ENCODE measurements at regions not wholly inside any gene's neighbourhood (a gene's known extent, or its start where the extent isn't known, plus 50 kb on each side); places are given as distances from the start of the nearest gene placed in this dataset.
"Not testable (repeated sequence)": the region's sequence is repeated elsewhere in the genome, so short reads cannot be mapped to it uniquely, and the experiment has no call there.

- no peak overlapping the region for H3K27ac Mint-ChIP-seq
- H3K4me3 Mint-ChIP-seq: no peak overlapping the region
- peaks cover 47% of the 10 kb centered on the region for H3K36me3 Mint-ChIP-seq (ENCODE audit: low read depth)
- no peak for TF ChIP-seq CTCF (IDR thresholded peaks at IDR 0.05; ENCODE audit: unreplicated experiment in 3 of 3)
- no peaks in the 10 kb centered on the region for H3K27me3 Mint-ChIP-seq (ENCODE audit: low read depth)
- no peaks in the 10 kb centered on the region for H3K4me1 Mint-ChIP-seq
- H3K9me3 Mint-ChIP-seq: peaks cover 51% of the 10 kb centered on the region
Observed at GRCh38 chr6:144675231-144675861, 390.2 kb downstream of the UTRN start.

GRCh38 chr6:144676310-144676709 is 391.2 kb downstream of the UTRN start:
- Mint-ChIP-seq H3K36me3 (ENCODE audit: low read depth) (peaks cover 44% of the 10 kb centered on the region), H3K9me3 (peaks cover 41% of the 10 kb centered on the region)
- H3K4me3 Mint-ChIP-seq; H3K27ac Mint-ChIP-seq; H3K4me1 Mint-ChIP-seq; H3K27me3 Mint-ChIP-seq (ENCODE audit: low read depth): not testable (repeated sequence)

- H3K36me3 Mint-ChIP-seq (ENCODE audit: low read depth): peaks cover 40% of the 10 kb centered on the region
- H3K4me1 Mint-ChIP-seq; H3K27me3 Mint-ChIP-seq (ENCODE audit: low read depth); H3K4me3 Mint-ChIP-seq; H3K27ac Mint-ChIP-seq: not testable (repeated sequence)
- H3K9me3 Mint-ChIP-seq: peaks cover 31% of the 10 kb centered on the region
Observed at GRCh38 chr6:144677263-144677662, 392.1 kb downstream of the UTRN start.

GRCh38 chr6:144678844-144679243 is 393.7 kb downstream of the UTRN start:
- H3K9me3 Mint-ChIP-seq: peaks cover 17% of the 10 kb centered on the region
- no peaks in the 10 kb centered on the region for H3K27me3 Mint-ChIP-seq (ENCODE audit: low read depth)
- no peaks in the 10 kb centered on the region for H3K4me1 Mint-ChIP-seq
- no peak for TF ChIP-seq CTCF (IDR thresholded peaks at IDR 0.05; ENCODE audit: unreplicated experiment in 3 of 3)
- no peak overlapping the region for H3K4me3 Mint-ChIP-seq
- H3K27ac Mint-ChIP-seq: no peak overlapping the region
- peaks cover 36% of the 10 kb centered on the region for H3K36me3 Mint-ChIP-seq (ENCODE audit: low read depth)

GRCh38 chr6:144681334-144681733 is 396.2 kb downstream of the UTRN start:
- no peak overlapping the region for H3K4me3 Mint-ChIP-seq
- peaks cover 43% of the 10 kb centered on the region for H3K36me3 Mint-ChIP-seq (ENCODE audit: low read depth)
- H3K27ac Mint-ChIP-seq: peak overlapping the region in 1 of 3 experiments; percentile 24
- no peaks in the 10 kb centered on the region for H3K27me3 Mint-ChIP-seq (ENCODE audit: low read depth)
- no peak for TF ChIP-seq CTCF (IDR thresholded peaks at IDR 0.05; ENCODE audit: unreplicated experiment in 3 of 3)
- peaks cover 12% of the 10 kb centered on the region for H3K9me3 Mint-ChIP-seq
- no peaks in the 10 kb centered on the region for H3K4me1 Mint-ChIP-seq

GRCh38 chr6:144683216-144684070 is 398.3 kb downstream of the UTRN start:
- TF ChIP-seq CTCF (IDR thresholded peaks at IDR 0.05; ENCODE audit: unreplicated experiment in 3 of 3): no peak
- Mint-ChIP-seq H3K27ac (no peak overlapping the region), H3K27me3 (ENCODE audit: low read depth) (no peaks in the 10 kb centered on the region), H3K9me3 (peaks cover 27% of the 10 kb centered on the region), H3K4me3 (no peak overlapping the region), H3K4me1 (no peaks in the 10 kb centered on the region), H3K36me3 (ENCODE audit: low read depth) (peaks cover 62% of the 10 kb centered on the region)

GRCh38 chr6:144688713-144689112 is 403.6 kb downstream of the UTRN start:
- no peak overlapping the region for H3K4me3 Mint-ChIP-seq
- peaks cover 77% of the 10 kb centered on the region for H3K36me3 Mint-ChIP-seq (ENCODE audit: low read depth)
- H3K9me3 Mint-ChIP-seq: peaks cover 49% of the 10 kb centered on the region
- H3K4me1 Mint-ChIP-seq: no peaks in the 10 kb centered on the region
- H3K27me3 Mint-ChIP-seq (ENCODE audit: low read depth): no peaks in the 10 kb centered on the region
- TF ChIP-seq CTCF (IDR thresholded peaks at IDR 0.05; ENCODE audit: unreplicated experiment in 3 of 3): no peak
- H3K27ac Mint-ChIP-seq: no peak overlapping the region

All from nephron (organoid).